ENCODE measurements at regions not wholly inside any gene's neighbourhood (a gene's known extent, or its start where the extent isn't known, plus 50 kb on each side); places are given as distances from the start of the nearest gene placed in this dataset.

GRCh38 chr2:120567128-120567527, 168.5 kb upstream of the GLI2 start:
- Histone ChIP-seq H3K18ac (ENCODE audit: low read length) (no peak overlapping the region), H2AK5ac (ENCODE audit: low read depth, low read length) (no peak overlapping the region), H3K4me2 (ENCODE audit: insufficient read depth, low read length, poor library complexity, severe bottlenecking) (no peak overlapping the region), H2AFZ (ENCODE audit: low read length) (no peak overlapping the region), H2BK15ac (ENCODE audit: low read length) (no peak overlapping the region), H3K36me3 (replicated peaks in 1 of 2; ENCODE audit: control insufficient read depth in 2 of 2, insufficient read depth in 2 of 2, low read length in 2 of 2) (no peaks in the 10 kb centered on the region), H2BK5ac (ENCODE audit: low read length) (no peak overlapping the region), H3K27me3 (ENCODE audit: control insufficient read depth in 3 of 3, insufficient read depth in 3 of 3, low read depth in 1 of 3, low read length in 3 of 3) (peaks cover 0 to 53% (median 2%) of the 10 kb centered on the region in 3 experiments), H3K4me1 (ENCODE audit: control insufficient read depth in 2 of 2, insufficient read depth in 1 of 2, low read depth in 1 of 2, low read length in 2 of 2) (peaks cover 6 to 8% of the 10 kb centered on the region in 2 donors), H3K79me1 (ENCODE audit: low read depth, low read length) (no peaks in the 10 kb centered on the region), H3K27ac (replicated peaks; ENCODE audit: low read length) (no peak overlapping the region), H2BK12ac (ENCODE audit: low read length) (no peak overlapping the region), H3K4me3 (ENCODE audit: low read length in 2 of 2) (no peak overlapping the region), H4K8ac (ENCODE audit: low read depth, low read length) (no peak overlapping the region), H3K9me3 (replicated peaks in 1 of 2; ENCODE audit: control insufficient read depth in 2 of 2, insufficient read depth in 1 of 2, low read depth in 1 of 2, low read length in 2 of 2) (no peaks in the 10 kb centered on the region), H3K14ac (ENCODE audit: low read length) (no peak overlapping the region), H2BK120ac (ENCODE audit: low read depth, low read length) (no peak overlapping the region), H3K23ac (ENCODE audit: low read depth, low read length, poor library complexity) (no peak overlapping the region), H3K9ac (ENCODE audit: low read depth, low read length, poor library complexity) (no peak overlapping the region), H4K91ac (ENCODE audit: low read depth, low read length, poor library complexity) (no peak overlapping the region), H3K4ac (ENCODE audit: low read length) (no peak overlapping the region)
- no CpG with 5 or more reads among the region's 2 CpGs for WGBS, 2 donors (ENCODE audit: extremely low coverage in 2 of 2, insufficient read length in 2 of 2, insufficient replicate concordance in 1 of 2)
- no peak for DNase-seq (ENCODE audit: low spot score)

DNA sequence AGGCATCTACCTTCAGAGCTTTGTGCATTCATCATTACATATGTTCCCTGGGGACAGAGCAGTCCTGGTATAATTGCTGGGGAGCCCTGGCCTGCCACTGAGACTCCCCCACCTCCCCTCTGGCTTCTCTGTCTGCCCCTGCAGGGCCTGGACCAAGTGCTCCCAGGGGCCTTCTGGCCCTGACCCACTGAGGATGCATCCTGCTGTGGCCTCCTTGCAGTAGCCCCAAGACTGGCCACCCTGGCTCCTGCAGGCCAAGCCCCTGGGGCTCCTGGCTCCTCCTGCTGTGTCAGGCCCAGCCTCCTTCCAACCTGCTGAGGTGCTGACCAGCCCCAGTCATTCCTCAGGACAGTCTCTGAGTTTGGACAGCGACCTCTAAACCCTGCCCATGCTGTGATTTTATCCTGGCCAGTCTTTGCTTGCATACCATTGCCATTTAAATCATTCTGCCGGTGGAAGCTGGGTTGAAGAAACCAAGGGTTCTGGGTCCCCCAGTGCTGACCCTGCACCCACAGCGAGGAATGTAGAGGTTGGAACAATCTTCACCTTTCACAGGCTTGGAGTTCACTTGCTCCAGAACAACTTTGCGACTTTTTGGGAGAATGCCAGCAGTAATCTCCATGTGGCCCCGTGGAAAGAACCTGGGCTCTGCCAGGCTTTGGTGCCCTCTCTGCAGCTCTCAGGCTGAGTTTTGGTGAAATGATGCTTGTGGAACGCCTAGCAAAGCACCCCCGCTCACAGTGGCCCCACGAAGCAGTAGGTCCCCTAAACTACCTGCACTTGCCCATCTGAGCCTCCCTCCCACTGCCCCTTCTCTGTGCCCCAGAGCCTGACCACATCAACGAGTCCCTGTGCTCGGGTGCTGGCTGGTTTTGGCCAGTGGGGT, 167.3 kb upstream of the GLI2 start:
- no peak overlapping the region for H2BK12ac ChIP-seq (ENCODE audit: low read length)
- no peak overlapping the region for H2AK5ac ChIP-seq (ENCODE audit: low read depth, low read length)
- no peak overlapping the region for H3K4me2 ChIP-seq (ENCODE audit: insufficient read depth, low read length, poor library complexity, severe bottlenecking)
- no peak overlapping the region for H3K14ac ChIP-seq (ENCODE audit: low read length)
- WGBS, 2 donors (ENCODE audit: extremely low coverage in 2 of 2, insufficient read length in 2 of 2, insufficient replicate concordance in 1 of 2), result no CpG with 5 or more reads among the region's 10 CpGs
- H3K18ac ChIP-seq (ENCODE audit: low read length), result no peak overlapping the region
- no peaks in the 10 kb centered on the region for H3K9me3 ChIP-seq (replicated peaks in 1 of 2; ENCODE audit: control insufficient read depth in 2 of 2, insufficient read depth in 1 of 2, low read depth in 1 of 2, low read length in 2 of 2)
- H4K8ac ChIP-seq (ENCODE audit: low read depth, low read length), result no peak overlapping the region
- no peak overlapping the region for H2AFZ ChIP-seq (ENCODE audit: low read length)
- H3K36me3 ChIP-seq (replicated peaks in 1 of 2; ENCODE audit: control insufficient read depth in 2 of 2, insufficient read depth in 2 of 2, low read length in 2 of 2), result no peaks in the 10 kb centered on the region
- H3K4me1 ChIP-seq (ENCODE audit: control insufficient read depth in 2 of 2, insufficient read depth in 1 of 2, low read depth in 1 of 2, low read length in 2 of 2), result peaks cover 6 to 8% of the 10 kb centered on the region in 2 donors
- no peak overlapping the region for H2BK5ac ChIP-seq (ENCODE audit: low read length)
- H3K4me3 ChIP-seq (ENCODE audit: low read length in 2 of 2), result no peak overlapping the region
- H3K79me1 ChIP-seq (ENCODE audit: low read depth, low read length), result no peaks in the 10 kb centered on the region
- H4K91ac ChIP-seq (ENCODE audit: low read depth, low read length, poor library complexity), result no peak overlapping the region
- no peak overlapping the region for H3K27ac ChIP-seq (replicated peaks; ENCODE audit: low read length)
- no peak overlapping the region for H2BK120ac ChIP-seq (ENCODE audit: low read depth, low read length)
- H3K27me3 ChIP-seq (ENCODE audit: control insufficient read depth in 3 of 3, insufficient read depth in 3 of 3, low read depth in 1 of 3, low read length in 3 of 3), result peaks cover 0 to 53% (median 2%) of the 10 kb centered on the region in 3 experiments
- no peak overlapping the region for H3K23ac ChIP-seq (ENCODE audit: low read depth, low read length, poor library complexity)
- DNase-seq (ENCODE audit: low spot score), result no peak
- no peak overlapping the region for H3K9ac ChIP-seq (ENCODE audit: low read depth, low read length, poor library complexity)
- no peak overlapping the region for H3K4ac ChIP-seq (ENCODE audit: low read length)
- H2BK15ac ChIP-seq (ENCODE audit: low read length), result no peak overlapping the region

DNA sequence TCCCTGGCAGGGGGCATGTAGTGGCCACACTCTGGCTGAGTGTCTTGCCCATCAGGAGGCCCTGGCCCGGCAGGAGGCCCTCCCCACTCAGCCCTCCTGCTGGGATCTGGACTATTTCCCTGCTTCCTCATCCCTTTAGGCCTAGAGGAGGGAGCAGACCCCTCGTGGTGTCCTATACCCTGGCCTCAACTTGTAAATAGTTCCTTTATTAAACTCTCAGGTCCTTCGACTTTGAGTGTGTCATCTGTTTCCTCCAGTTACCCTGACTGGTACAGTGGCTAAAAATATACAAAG, 166.7 kb upstream of the GLI2 start:
- no peak overlapping the region for H2BK15ac ChIP-seq (ENCODE audit: low read length)
- H3K4me1 ChIP-seq (ENCODE audit: control insufficient read depth in 2 of 2, insufficient read depth in 1 of 2, low read depth in 1 of 2, low read length in 2 of 2), result peaks cover 6 to 10% of the 10 kb centered on the region in 2 donors
- H4K91ac ChIP-seq (ENCODE audit: low read depth, low read length, poor library complexity), result no peak overlapping the region
- H3K14ac ChIP-seq (ENCODE audit: low read length), result no peak overlapping the region
- no peak overlapping the region for H2AFZ ChIP-seq (ENCODE audit: low read length)
- no peak overlapping the region for H2BK5ac ChIP-seq (ENCODE audit: low read length)
- H3K9me3 ChIP-seq (replicated peaks in 1 of 2; ENCODE audit: control insufficient read depth in 2 of 2, insufficient read depth in 1 of 2, low read depth in 1 of 2, low read length in 2 of 2), result no peaks in the 10 kb centered on the region
- H3K9ac ChIP-seq (ENCODE audit: low read depth, low read length, poor library complexity), result no peak overlapping the region
- H2AK5ac ChIP-seq (ENCODE audit: low read depth, low read length), result no peak overlapping the region
- H3K36me3 ChIP-seq (replicated peaks in 1 of 2; ENCODE audit: control insufficient read depth in 2 of 2, insufficient read depth in 2 of 2, low read length in 2 of 2), result no peaks in the 10 kb centered on the region
- H3K4ac ChIP-seq (ENCODE audit: low read length), result no peak overlapping the region
- H3K79me1 ChIP-seq (ENCODE audit: low read depth, low read length), result no peaks in the 10 kb centered on the region
- no CpG with 5 or more reads among the region's 3 CpGs for WGBS, 2 donors (ENCODE audit: extremely low coverage in 2 of 2, insufficient read length in 2 of 2, insufficient replicate concordance in 1 of 2)
- no peak overlapping the region for H4K8ac ChIP-seq (ENCODE audit: low read depth, low read length)
- no peak for DNase-seq (ENCODE audit: low spot score)
- H3K4me2 ChIP-seq (ENCODE audit: insufficient read depth, low read length, poor library complexity, severe bottlenecking), result no peak overlapping the region
- H3K23ac ChIP-seq (ENCODE audit: low read depth, low read length, poor library complexity), result no peak overlapping the region
- H3K27ac ChIP-seq (replicated peaks; ENCODE audit: low read length), result no peak overlapping the region
- H3K4me3 ChIP-seq (ENCODE audit: low read length in 2 of 2), result no peak overlapping the region
- H3K18ac ChIP-seq (ENCODE audit: low read length), result no peak overlapping the region
- H3K27me3 ChIP-seq (ENCODE audit: control insufficient read depth in 3 of 3, insufficient read depth in 3 of 3, low read depth in 1 of 3, low read length in 3 of 3), result peaks cover 0 to 58% (median 6%) of the 10 kb centered on the region in 3 experiments
- H2BK120ac ChIP-seq (ENCODE audit: low read depth, low read length), result no peak overlapping the region
- no peak overlapping the region for H2BK12ac ChIP-seq (ENCODE audit: low read length)

GRCh38 chr2:120570001-120570400, 165.7 kb upstream of the GLI2 start:
- H2BK12ac ChIP-seq (ENCODE audit: low read length), result no peak overlapping the region
- no peaks in the 10 kb centered on the region for H3K36me3 ChIP-seq (replicated peaks in 1 of 2; ENCODE audit: control insufficient read depth in 2 of 2, insufficient read depth in 2 of 2, low read length in 2 of 2)
- H2AFZ ChIP-seq (ENCODE audit: low read length), result no peak overlapping the region
- H2BK15ac ChIP-seq (ENCODE audit: low read length), result peak overlapping the region; percentile 5
- no CpG with 5 or more reads among the region's 12 CpGs for WGBS, 2 donors (ENCODE audit: extremely low coverage in 2 of 2, insufficient read length in 2 of 2, insufficient replicate concordance in 1 of 2)
- no peaks in the 10 kb centered on the region for H3K79me1 ChIP-seq (ENCODE audit: low read depth, low read length)
- no peak overlapping the region for H3K4me2 ChIP-seq (ENCODE audit: insufficient read depth, low read length, poor library complexity, severe bottlenecking)
- H3K27ac ChIP-seq (replicated peaks; ENCODE audit: low read length), result no peak overlapping the region
- no peak overlapping the region for H3K18ac ChIP-seq (ENCODE audit: low read length)
- no peak overlapping the region for H2BK5ac ChIP-seq (ENCODE audit: low read length)
- no peak overlapping the region for H4K8ac ChIP-seq (ENCODE audit: low read depth, low read length)
- no peak overlapping the region for H2AK5ac ChIP-seq (ENCODE audit: low read depth, low read length)
- no peaks in the 10 kb centered on the region for H3K9me3 ChIP-seq (replicated peaks in 1 of 2; ENCODE audit: control insufficient read depth in 2 of 2, insufficient read depth in 1 of 2, low read depth in 1 of 2, low read length in 2 of 2)
- H3K4me1 ChIP-seq (ENCODE audit: control insufficient read depth in 2 of 2, insufficient read depth in 1 of 2, low read depth in 1 of 2, low read length in 2 of 2), result peaks cover 0 to 4% of the 10 kb centered on the region in 2 donors
- no peak overlapping the region for H3K4ac ChIP-seq (ENCODE audit: low read length)
- H3K23ac ChIP-seq (ENCODE audit: low read depth, low read length, poor library complexity), result no peak overlapping the region
- no peak overlapping the region for H3K14ac ChIP-seq (ENCODE audit: low read length)
- no peak overlapping the region for H2BK120ac ChIP-seq (ENCODE audit: low read depth, low read length)
- H3K4me3 ChIP-seq (ENCODE audit: low read length in 2 of 2), result no peak overlapping the region
- H3K9ac ChIP-seq (ENCODE audit: low read depth, low read length, poor library complexity), result no peak overlapping the region
- peaks cover 0 to 67% (median 6%) of the 10 kb centered on the region in 3 experiments for H3K27me3 ChIP-seq (ENCODE audit: control insufficient read depth in 3 of 3, insufficient read depth in 3 of 3, low read depth in 1 of 3, low read length in 3 of 3)
- DNase-seq (ENCODE audit: low spot score), result no peak
- no peak overlapping the region for H4K91ac ChIP-seq (ENCODE audit: low read depth, low read length, poor library complexity)

Data from neuronal stem cell (in vitro differentiated cells).